AG04450 (cell line): ENCODE measurements at regions not wholly inside any gene's neighbourhood (a gene's known extent, or its start where the extent isn't known, plus 50 kb on each side); places are given as distances from the start of the nearest gene placed in this dataset.

Experiments used
- CTCF ChIA-PET: fragments of 300-600, 350-600 bp; formaldehyde crosslinking; extraction: SDS; loops from one replicate; lab custom pipeline; 2022; ENCODE audit warnings: antibody characterized with exemption, inconsistent platforms; lab: Charles Lee
- POLR2A ChIA-PET: fragments of 350-600 bp; formaldehyde crosslinking; extraction: SDS; loops from one replicate; lab custom pipeline; 2021; ENCODE audit warnings: antibody characterized with exemption, inconsistent platforms; lab: Yijun Ruan, JAX
- DNase-seq: peaks from one replicate; pipeline ENCODE4 v3.0.0-alpha.2; 2011; ENCODE audit warnings: low read depth, low spot score
- H3K27ac ChIP-seq: one replicate; pipeline ENCODE4 v1.5.1; 2012; ENCODE audit warnings: low read depth, low read length, control low read depth
- H3K27me3 ChIP-seq: one replicate; pipeline ENCODE4 v1.6.0; 2012; ENCODE audit warnings: low read length; ENCODE audit not compliant: control insufficient read depth, insufficient read depth
- H3K4me3 ChIP-seq: 2 replicates; pipeline ENCODE4 v1.5.1; 2011; ENCODE audit warnings: mild to moderate bottlenecking, low read depth, low read length, control low read depth
- H3K9me3 ChIP-seq: 2 replicates; pipeline ENCODE4 v1.5.1; 2012; ENCODE audit warnings: low read length; ENCODE audit not compliant: control insufficient read depth, insufficient read depth
- CTCF ChIP-seq: IDR thresholded peaks from 2 replicates; pipeline ENCODE4 v1.5.1; 2011; ENCODE audit warnings: low read depth, low read length, control low read depth, inconsistent platforms

GRCh38 chr4:3710451-3711182 is 55.6 kb upstream of the ADRA2C start:
- no peak overlapping the region for H3K27ac ChIP-seq
- H3K4me3 ChIP-seq: no peak overlapping the region
- H3K27me3 ChIP-seq: peaks cover 7% of the 10 kb centered on the region
- H3K9me3 ChIP-seq: no peaks in the 10 kb centered on the region; the same call in 1 of the 2 replicates
- DNase-seq: no peak
- CTCF ChIA-PET: no interaction called here
- POLR2A ChIA-PET: no interaction called here
- TF ChIP-seq CTCF: no peak

- no peak overlapping the region for H3K4me3 ChIP-seq
- no peaks in the 10 kb centered on the region for H3K9me3 ChIP-seq
- no peak for TF ChIP-seq CTCF
- no peak overlapping the region for H3K27ac ChIP-seq
- ChIA-PET CTCF (no interaction called here), POLR2A (no interaction called here)
- H3K27me3 ChIP-seq: peaks cover 7% of the 10 kb centered on the region
- no peak for DNase-seq
Observed at GRCh38 chr4:3709846-3710441, 56.2 kb upstream of the ADRA2C start.

- ChIA-PET POLR2A (no interaction called here), CTCF (no interaction called here)
- no peak for TF ChIP-seq CTCF
- DNase-seq: no peak
- Histone ChIP-seq H3K27ac (no peak overlapping the region), H3K27me3 (peaks cover 11% of the 10 kb centered on the region), H3K4me3 (no peak overlapping the region), H3K9me3 (no peaks in the 10 kb centered on the region)
Observed at GRCh38 chr4:3709061-3709845, 56.9 kb upstream of the ADRA2C start.

- no peak for TF ChIP-seq CTCF
- ChIA-PET CTCF (no interaction called here), POLR2A (no interaction called here)
- Histone ChIP-seq H3K4me3 (no peak overlapping the region), H3K27me3 (peaks cover 16% of the 10 kb centered on the region), H3K27ac (no peak overlapping the region), H3K9me3 (no peaks in the 10 kb centered on the region)
- no peak for DNase-seq
Observed at GRCh38 chr4:3708611-3709010, 57.6 kb upstream of the ADRA2C start.

- H3K27me3 ChIP-seq: peaks cover 16% of the 10 kb centered on the region
- no peak for TF ChIP-seq CTCF
- ChIA-PET CTCF (no interaction called here), POLR2A (no interaction called here)
- H3K4me3 ChIP-seq: no peak overlapping the region
- H3K27ac ChIP-seq: no peak overlapping the region
- no peak for DNase-seq
- no peaks in the 10 kb centered on the region for H3K9me3 ChIP-seq
Observed at GRCh38 chr4:3708103-3708510, 58.1 kb upstream of the ADRA2C start.
